ENCODE measurements at regions not wholly inside any gene's neighbourhood (a gene's known extent, or its start where the extent isn't known, plus 50 kb on each side); places are given as distances from the start of the nearest gene placed in this dataset.

- TF ChIP-seq CTCF (conservative IDR thresholded peaks at IDR 0.05; ENCODE audit: low read depth in 2 of 2) (no peak), EZH2phosphoT487 (IDR thresholded peaks at IDR 0.05; ENCODE audit: unreplicated experiment) (no peak), EZH2 (IDR thresholded peaks at IDR 0.05; ENCODE audit: low read depth, unreplicated experiment) (no peak)
- TF ChIP-seq, protein P1, sequence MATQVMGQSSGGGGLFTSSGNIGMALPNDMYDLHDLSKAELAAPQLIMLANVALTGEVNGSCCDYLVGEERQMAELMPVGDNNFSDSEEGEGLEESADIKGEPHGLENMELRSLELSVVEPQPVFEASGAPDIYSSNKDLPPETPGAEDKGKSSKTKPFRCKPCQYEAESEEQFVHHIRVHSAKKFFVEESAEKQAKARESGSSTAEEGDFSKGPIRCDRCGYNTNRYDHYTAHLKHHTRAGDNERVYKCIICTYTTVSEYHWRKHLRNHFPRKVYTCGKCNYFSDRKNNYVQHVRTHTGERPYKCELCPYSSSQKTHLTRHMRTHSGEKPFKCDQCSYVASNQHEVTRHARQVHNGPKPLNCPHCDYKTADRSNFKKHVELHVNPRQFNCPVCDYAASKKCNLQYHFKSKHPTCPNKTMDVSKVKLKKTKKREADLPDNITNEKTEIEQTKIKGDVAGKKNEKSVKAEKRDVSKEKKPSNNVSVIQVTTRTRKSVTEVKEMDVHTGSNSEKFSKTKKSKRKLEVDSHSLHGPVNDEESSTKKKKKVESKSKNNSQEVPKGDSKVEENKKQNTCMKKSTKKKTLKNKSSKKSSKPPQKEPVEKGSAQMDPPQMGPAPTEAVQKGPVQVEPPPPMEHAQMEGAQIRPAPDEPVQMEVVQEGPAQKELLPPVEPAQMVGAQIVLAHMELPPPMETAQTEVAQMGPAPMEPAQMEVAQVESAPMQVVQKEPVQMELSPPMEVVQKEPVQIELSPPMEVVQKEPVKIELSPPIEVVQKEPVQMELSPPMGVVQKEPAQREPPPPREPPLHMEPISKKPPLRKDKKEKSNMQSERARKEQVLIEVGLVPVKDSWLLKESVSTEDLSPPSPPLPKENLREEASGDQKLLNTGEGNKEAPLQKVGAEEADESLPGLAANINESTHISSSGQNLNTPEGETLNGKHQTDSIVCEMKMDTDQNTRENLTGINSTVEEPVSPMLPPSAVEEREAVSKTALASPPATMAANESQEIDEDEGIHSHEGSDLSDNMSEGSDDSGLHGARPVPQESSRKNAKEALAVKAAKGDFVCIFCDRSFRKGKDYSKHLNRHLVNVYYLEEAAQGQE (IDR thresholded peaks at IDR 0.05; ENCODE audit: unreplicated experiment), result no peak
Measured at GRCh38 chr11:15742626-15743519, 613.5 kb downstream of the SOX6 start.
